SHP77 treated with DMSO at 0.1 percent for 48 hours (cell line): ENCODE measurements at regions not wholly inside any gene's neighbourhood (a gene's known extent, or its start where the extent isn't known, plus 50 kb on each side); places are given as distances from the start of the nearest gene placed in this dataset.

Source experiments
- DNase-seq: peaks from one replicate; lab custom pipeline; 2025; lab: John Stamatoyannopoulos, UW

GRCh38 chr4:104677116-104677515 is 182.4 kb upstream of the CXXC4 start:
- no peak for DNase-seq

- no peak for DNase-seq
Observed at GRCh38 chr4:104682311-104682710, 187.6 kb upstream of the CXXC4 start.

GRCh38 chr4:104693601-104694201 is 199.0 kb upstream of the CXXC4 start:
- DNase-seq: no peak

GRCh38 chr4:104716584-104716983 is 221.9 kb upstream of the CXXC4 start:
- no peak for DNase-seq

GRCh38 chr4:104719539-104720230 is 225.0 kb upstream of the CXXC4 start:
- no peak for DNase-seq

GRCh38 chr4:104722467-104722866 is 227.8 kb upstream of the CXXC4 start:
- DNase-seq: no peak

- no peak for DNase-seq
Observed at GRCh38 chr4:104726002-104726401, 231.3 kb upstream of the CXXC4 start.

- DNase-seq: no peak
Observed at GRCh38 chr4:104727643-104728042, 232.9 kb upstream of the CXXC4 start.

- no peak for DNase-seq
Observed at GRCh38 chr4:104728380-104729122, 233.9 kb upstream of the CXXC4 start.

GRCh38 chr4:104732766-104733165 is 238.1 kb upstream of the CXXC4 start:
- DNase-seq: no peak

- no peak for DNase-seq
Observed at GRCh38 chr4:104735174-104735573, 240.5 kb upstream of the CXXC4 start.

- no peak for DNase-seq
Observed at GRCh38 chr4:104740161-104740560, 245.5 kb upstream of the CXXC4 start.

GRCh38 chr4:104743215-104743653 is 248.5 kb upstream of the CXXC4 start:
- no peak for DNase-seq

GRCh38 chr4:104747635-104748034 is 252.9 kb upstream of the CXXC4 start:
- DNase-seq: no peak

GRCh38 chr4:104749062-104749461 is 254.4 kb upstream of the CXXC4 start:
- DNase-seq: no peak

GRCh38 chr4:104750008-104750407 is 255.3 kb upstream of the CXXC4 start:
- DNase-seq: no peak

GRCh38 chr4:104751468-104751867 is 256.8 kb upstream of the CXXC4 start:
- DNase-seq: no peak

- no peak for DNase-seq
Observed at GRCh38 chr4:104752337-104752736, 257.6 kb upstream of the CXXC4 start.

- no peak for DNase-seq
Observed at GRCh38 chr4:104756837-104757236, 262.1 kb upstream of the CXXC4 start.

- DNase-seq: no peak
Observed at GRCh38 chr4:104758574-104758973, 263.9 kb upstream of the CXXC4 start.

GRCh38 chr4:104763554-104764222 is 269.0 kb upstream of the CXXC4 start:
- DNase-seq: no peak

- no peak for DNase-seq
Observed at GRCh38 chr4:104766676-104767075, 272.0 kb upstream of the CXXC4 start.

- no peak for DNase-seq
Observed at GRCh38 chr4:104772849-104773248, 278.2 kb upstream of the CXXC4 start.
